ENCODE measurements at regions not wholly inside any gene's neighbourhood (a gene's known extent, or its start where the extent isn't known, plus 50 kb on each side); places are given as distances from the start of the nearest gene placed in this dataset.

- no peak for DNase-seq
These were observed 157.5 kb upstream of the C21orf91 start for GRCh38 chr21:17976691-17977090.

- DNase-seq = no peak
These were observed 157.0 kb upstream of the C21orf91 start for GRCh38 chr21:17976139-17976538.

GRCh38 chr21:17967319-17967718, 148.2 kb upstream of the C21orf91 start:
- DNase-seq = no peak

GRCh38 chr21:17964716-17965115, 145.6 kb upstream of the C21orf91 start:
- DNase-seq = no peak

GRCh38 chr21:17964199-17964598, 145.0 kb upstream of the C21orf91 start:
- DNase-seq = no peak

GRCh38 chr21:17950591-17950990, 131.4 kb upstream of the C21orf91 start:
- DNase-seq = no peak

- no peak for DNase-seq
These were observed 130.3 kb upstream of the C21orf91 start for GRCh38 chr21:17949421-17949820.

GRCh38 chr21:17947531-17947930, 128.4 kb upstream of the C21orf91 start:
- no peak for DNase-seq

- DNase-seq = no peak
These were observed 111.9 kb upstream of the C21orf91 start for GRCh38 chr21:17931080-17931479.

GRCh38 chr21:17930093-17930492, 110.9 kb upstream of the C21orf91 start:
- no peak for DNase-seq

GRCh38 chr21:17929510-17929909, 110.4 kb upstream of the C21orf91 start:
- no peak for DNase-seq

GRCh38 chr21:17925899-17926298, 106.7 kb upstream of the C21orf91 start:
- no peak for DNase-seq

- peak; percentile 33 for DNase-seq
These were observed 105.9 kb upstream of the C21orf91 start for GRCh38 chr21:17925000-17925610.

GRCh38 chr21:17921579-17922530, 102.7 kb upstream of the C21orf91 start:
- DNase-seq = no peak

GRCh38 chr21:17915976-17916375, 96.8 kb upstream of the C21orf91 start:
- no peak for DNase-seq

- DNase-seq = no peak
These were observed 92.5 kb upstream of the C21orf91 start for GRCh38 chr21:17911628-17912027.

- DNase-seq = no peak
These were observed 84.9 kb upstream of the C21orf91 start for GRCh38 chr21:17903929-17904639.

GRCh38 chr21:17903029-17903806, 84.1 kb upstream of the C21orf91 start:
- no peak for DNase-seq

- DNase-seq = no peak
These were observed 82.4 kb upstream of the C21orf91 start for GRCh38 chr21:17901458-17902079.

- no peak for DNase-seq
These were observed 81.8 kb upstream of the C21orf91 start for GRCh38 chr21:17900990-17901385.

GRCh38 chr21:17900281-17900989, 81.3 kb upstream of the C21orf91 start:
- no peak for DNase-seq

- no peak for DNase-seq
These were observed 70.0 kb upstream of the C21orf91 start for GRCh38 chr21:17889171-17889570.

Data from activated CD8-positive, alpha-beta memory T cell treated with anti-CD3 and anti-CD28 coated beads, Interleukin-2, amount 50 U/mL, for 4 hours (primary cell).